Prostate gland (tissue), 2 donors: ENCODE measurements at regions not wholly inside any gene's neighbourhood (a gene's known extent, or its start where the extent isn't known, plus 50 kb on each side); places are given as distances from the start of the nearest gene placed in this dataset.

ENCODE experiments used
- DNase-seq: peaks from one replicate; pipeline ENCODE4 v3.0.0-alpha.2; 2019; ENCODE audit warnings: low spot score
- H3K27ac ChIP-seq, 2 donors: fragments of 200-600 bp; sonication (generic); 2 replicates each; pipeline ENCODE4 v1.5.1; 2017 to 2019
- H3K27me3 ChIP-seq: fragments of 200-600 bp; sonication (generic); replicated peaks from 2 replicates; pipeline ENCODE4 v1.5.1; 2019; ENCODE audit not compliant: insufficient read depth
- H3K36me3 ChIP-seq, 2 donors: fragments of 200-600 bp; sonication (generic); 1 replicate in 1 of 2; 2 replicates in 1 of 2; pipeline versions ENCODE4 v1.5.1 to v1.8.1; 2017 to 2019
- H3K4me1 ChIP-seq: fragments of 200-600 bp; sonication (generic); replicated peaks from 2 replicates; pipeline ENCODE4 v1.5.1; 2019
- H3K4me3 ChIP-seq, 2 donors: fragments of 200-600 bp; sonication (generic); 2 replicates each; pipeline ENCODE4 v1.5.1; 2017 to 2019
- H3K9me3 ChIP-seq: fragments of 200-600 bp; sonication (generic); 2 replicates; pipeline ENCODE4 v1.5.1; 2017
- POLR2A ChIP-seq: fragments of 450-650 bp; IDR thresholded peaks from one replicate; pipeline ENCODE4 v1.6.1; 2016; ENCODE audit warnings: antibody characterized with exemption, mild to moderate bottlenecking
- POLR2AphosphoS5 ChIP-seq: sonication (generic); formaldehyde crosslinking; IDR thresholded peaks from one replicate; pipeline ENCODE4 v1.6.1; 2017; ENCODE audit warnings: antibody characterized with exemption
- WGBS: methylation state at CpG from one replicate; pipeline ENCODE4 v1.1.5; 2018; 5-methylcytosine and 5-hydroxymethylcytosine counted together
- intact Hi-C: fragments of 100-400 bp; cut with DNase I; formaldehyde crosslinking; loops from one replicate; pipeline ENCODE4 v1.14.2; 2022
- TF ChIP-seq, protein P1 (sequence below), 4 experiments: fragments of 200-600 bp in 2 of 4; fragments of 450-650 bp in 2 of 4; sonication (generic) in 2 of 4; IDR thresholded peaks; 1 replicate in 3 of 4; 2 replicates in 1 of 4; pipeline ENCODE4 v1.5.1; 2016 to 2019; ENCODE audit warnings: antibody characterized with exemption in 4 of 4, mild to moderate bottlenecking in 2 of 4, moderate library complexity in 2 of 4

DNA sequence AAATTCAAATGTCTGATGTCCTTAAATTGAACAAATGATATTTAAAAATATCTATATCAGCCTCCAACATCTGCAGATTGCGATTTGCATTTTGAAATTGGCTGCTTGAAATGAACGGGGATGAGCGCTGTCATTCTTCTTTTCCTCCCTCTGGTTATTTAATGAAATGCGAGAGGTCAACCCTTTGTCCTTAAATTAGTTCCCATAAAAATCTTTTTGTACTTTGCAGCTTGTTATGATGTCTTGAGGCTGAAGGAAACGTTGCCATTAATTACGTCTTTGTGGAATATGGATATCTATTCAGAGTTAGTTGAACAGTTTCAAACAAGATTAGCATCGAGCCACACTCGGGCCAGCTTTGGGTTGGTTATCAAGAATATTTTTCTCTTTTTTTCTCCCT lies 140.0 kb downstream of the LINC00237 start:
- H3K4me3 ChIP-seq, result no peak overlapping the region
- 70% methylated on average over 8 of the region's 8 CpGs for WGBS
- intact Hi-C loops, result no loop called here

DNA sequence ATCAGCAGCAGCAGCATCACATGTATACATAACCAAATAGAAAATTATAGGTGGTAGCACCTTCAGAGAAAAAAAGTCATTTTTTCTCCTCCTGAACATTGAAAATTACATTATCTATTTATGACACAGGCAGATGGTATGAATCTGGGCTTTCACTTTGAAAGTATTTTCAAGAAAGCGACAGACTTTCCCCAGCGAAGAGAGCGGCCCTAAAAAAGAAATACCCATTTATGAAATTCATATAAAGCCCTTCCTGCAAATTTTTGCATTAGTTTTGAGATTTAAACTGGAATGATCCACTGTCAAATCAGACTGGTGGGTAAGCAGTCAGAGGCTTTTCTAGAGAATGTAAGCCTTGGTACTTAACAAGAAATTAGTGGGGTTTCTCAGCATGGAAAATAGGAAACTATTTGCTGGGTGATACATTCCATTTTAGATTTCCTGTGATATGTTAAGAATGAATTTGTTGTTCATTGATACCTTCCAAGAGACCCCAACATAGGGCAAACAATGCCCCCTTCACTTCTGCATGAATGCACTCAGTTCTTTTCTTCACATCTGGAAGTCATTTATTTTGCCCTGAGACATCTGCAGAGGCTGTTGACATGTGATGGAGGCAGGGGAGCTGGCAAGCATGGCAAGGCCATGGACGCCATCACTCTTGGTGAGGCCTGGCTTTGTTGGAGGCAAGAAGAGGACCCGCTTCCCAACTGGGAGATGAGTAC lies 147.0 kb downstream of the LINC00237 start:
- TF ChIP-seq POLR2A, result no peak
- TF ChIP-seq POLR2AphosphoS5, result no peak
- TF ChIP-seq, protein P1, sequence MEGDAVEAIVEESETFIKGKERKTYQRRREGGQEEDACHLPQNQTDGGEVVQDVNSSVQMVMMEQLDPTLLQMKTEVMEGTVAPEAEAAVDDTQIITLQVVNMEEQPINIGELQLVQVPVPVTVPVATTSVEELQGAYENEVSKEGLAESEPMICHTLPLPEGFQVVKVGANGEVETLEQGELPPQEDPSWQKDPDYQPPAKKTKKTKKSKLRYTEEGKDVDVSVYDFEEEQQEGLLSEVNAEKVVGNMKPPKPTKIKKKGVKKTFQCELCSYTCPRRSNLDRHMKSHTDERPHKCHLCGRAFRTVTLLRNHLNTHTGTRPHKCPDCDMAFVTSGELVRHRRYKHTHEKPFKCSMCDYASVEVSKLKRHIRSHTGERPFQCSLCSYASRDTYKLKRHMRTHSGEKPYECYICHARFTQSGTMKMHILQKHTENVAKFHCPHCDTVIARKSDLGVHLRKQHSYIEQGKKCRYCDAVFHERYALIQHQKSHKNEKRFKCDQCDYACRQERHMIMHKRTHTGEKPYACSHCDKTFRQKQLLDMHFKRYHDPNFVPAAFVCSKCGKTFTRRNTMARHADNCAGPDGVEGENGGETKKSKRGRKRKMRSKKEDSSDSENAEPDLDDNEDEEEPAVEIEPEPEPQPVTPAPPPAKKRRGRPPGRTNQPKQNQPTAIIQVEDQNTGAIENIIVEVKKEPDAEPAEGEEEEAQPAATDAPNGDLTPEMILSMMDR (IDR thresholded peaks at IDR 0.05), result no peak
- intact Hi-C loops, result no loop called here
- WGBS, result 89% methylated on average over 5 of the region's 5 CpGs
- H3K4me3 ChIP-seq, result no peak overlapping the region
- H3K4me1 ChIP-seq, result no peaks in the 10 kb centered on the region
- DNase-seq, result no peak
- H3K27me3 ChIP-seq, result no peaks in the 10 kb centered on the region
- H3K9me3 ChIP-seq, result no peaks in the 10 kb centered on the region
- H3K36me3 ChIP-seq, result no peaks in the 10 kb centered on the region
- H3K27ac ChIP-seq, result no peak overlapping the region

More for the DNA sequence above, 140.0 kb downstream of the LINC00237 start:
- TF ChIP-seq POLR2AphosphoS5 (no peak), POLR2A (no peak)
- TF ChIP-seq, protein P1 (IDR thresholded peaks at IDR 0.05), result no peak
- Histone ChIP-seq H3K27me3 (no peaks in the 10 kb centered on the region), H3K36me3 (no peaks in the 10 kb centered on the region), H3K4me1 (no peaks in the 10 kb centered on the region), H3K27ac (no peak overlapping the region), H3K9me3 (no peaks in the 10 kb centered on the region)
- no peak for DNase-seq

DNA sequence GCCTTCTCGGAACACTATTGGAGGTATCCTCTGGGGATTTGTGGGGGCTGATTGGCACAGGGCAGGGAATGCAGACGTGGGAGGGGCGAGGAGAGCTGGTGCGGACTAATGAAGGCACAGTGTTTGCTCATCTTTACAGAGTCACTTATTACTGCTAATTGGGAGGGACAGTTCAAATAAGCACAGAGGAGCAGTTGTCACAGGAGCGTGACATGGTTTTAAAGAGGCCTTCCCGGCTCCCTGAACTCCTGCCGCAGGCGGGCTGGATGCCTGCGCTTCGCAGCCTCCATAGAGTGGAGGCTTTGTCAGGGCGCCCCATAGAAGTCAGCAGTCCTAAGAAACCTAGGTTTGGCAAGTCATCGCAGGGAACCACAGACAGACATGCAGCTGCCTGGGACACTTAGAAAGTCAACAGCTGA lies 149.6 kb downstream of the LINC00237 start:
- TF ChIP-seq, protein P1 (IDR thresholded peaks at IDR 0.05), result no peak
- TF ChIP-seq POLR2AphosphoS5, result no peak
- no peak for TF ChIP-seq POLR2A
- no peaks in the 10 kb centered on the region for H3K4me1 ChIP-seq
- H3K27ac ChIP-seq, result no peak overlapping the region
- no peaks in the 10 kb centered on the region for H3K36me3 ChIP-seq
- no peak overlapping the region for H3K4me3 ChIP-seq
- DNase-seq, result no peak
- peaks cover 4% of the 10 kb centered on the region for H3K27me3 ChIP-seq
- no peaks in the 10 kb centered on the region for H3K9me3 ChIP-seq
- intact Hi-C loops, result no loop called here
- 22% methylated on average over 12 of the region's 12 CpGs for WGBS

DNA sequence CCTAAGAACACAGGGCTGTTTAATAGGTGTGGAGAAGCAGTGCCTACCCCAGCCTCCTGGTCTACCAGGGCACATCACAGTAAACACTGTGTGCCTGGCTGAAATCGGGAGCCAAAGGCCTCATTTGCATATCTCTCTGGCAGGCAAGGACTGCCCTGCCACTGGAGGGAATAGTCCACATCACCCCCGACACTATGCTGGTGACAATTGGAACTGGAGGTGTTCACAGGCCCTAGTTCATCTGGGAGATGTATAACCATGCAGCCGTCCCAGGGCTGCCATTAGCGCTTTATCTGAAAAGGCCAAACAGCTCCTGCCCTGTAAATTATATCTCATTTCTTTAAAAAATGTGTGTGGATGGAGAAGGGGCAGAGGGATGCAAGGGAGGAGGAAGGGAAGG lies 150.3 kb downstream of the LINC00237 start:
- no peaks in the 10 kb centered on the region for H3K36me3 ChIP-seq
- no peak for TF ChIP-seq POLR2AphosphoS5
- no peak for TF ChIP-seq POLR2A
- TF ChIP-seq, protein P1 (IDR thresholded peaks at IDR 0.05), result no peak
- no peak for DNase-seq
- no peak overlapping the region for H3K4me3 ChIP-seq
- no peaks in the 10 kb centered on the region for H3K4me1 ChIP-seq
- intact Hi-C loops, result no loop called here
- H3K27ac ChIP-seq, result no peak overlapping the region
- WGBS, result 50% methylated on average over 4 of the region's 4 CpGs
- H3K9me3 ChIP-seq, result no peaks in the 10 kb centered on the region
- H3K27me3 ChIP-seq, result peaks cover 4% of the 10 kb centered on the region
